PC-9 (cell line): ENCODE measurements at regions not wholly inside any gene's neighbourhood (a gene's known extent, or its start where the extent isn't known, plus 50 kb on each side); places are given as distances from the start of the nearest gene placed in this dataset.

Experiments used
- BruUV-seq: library from RNA; stranded (reverse); fragments of 400-500 nt; replicated peaks from 2 replicates; lab custom pipeline; 2021; lab: Mats Ljungman, UMichigan
- CTCF ChIA-PET: fragments of 300-600 bp; sonication (Branson Sonifier 250); formaldehyde crosslinking; loops from one replicate; lab custom pipeline; 2022; ENCODE audit warnings: antibody characterized with exemption; lab: Charles Lee
- POLR2A ChIA-PET: fragments of 300-600 bp; sonication (Branson Sonifier 250); formaldehyde crosslinking; loops from one replicate; lab custom pipeline; 2022; ENCODE audit warnings: antibody characterized with exemption; ENCODE audit not compliant: unreplicated experiment; lab: Charles Lee
- DNase-seq, 2 experiments: peaks; one replicate each; pipeline versions ENCODE4 v3.0.0 to v3.0.0-alpha.2; 2015 to 2022; ENCODE audit warnings: mixed read lengths in 1 of 2
- H2AFZ ChIP-seq: fragments of 200-600 bp; sonication (generic); 2 replicates; pipeline ENCODE4 v1.8.1; 2017; ENCODE audit warnings: antibody characterized with exemption
- H3F3A ChIP-seq: fragments of 200-600 bp; sonication (generic); 2 replicates; pipeline ENCODE4 v1.8.1; 2017; ENCODE audit warnings: antibody characterized with exemption, mild to moderate bottlenecking, low read depth; ENCODE audit not compliant: insufficient read depth
- H3K27ac ChIP-seq: fragments of 200-600 bp; sonication (generic); 2 replicates; pipeline ENCODE4 v1.6.1; 2016; ENCODE audit warnings: mixed run types
- H3K27me3 ChIP-seq: fragments of 200-600 bp; sonication (generic); 2 replicates; pipeline ENCODE4 v1.6.1; 2016; ENCODE audit warnings: low read depth, mixed run types; ENCODE audit not compliant: insufficient read depth
- H3K36me3 ChIP-seq: fragments of 200-600 bp; sonication (generic); 2 replicates; pipeline ENCODE4 v1.6.1; 2016; ENCODE audit warnings: low read depth, mixed run types
- H3K4me1 ChIP-seq: fragments of 200-600 bp; sonication (generic); replicated peaks from 2 replicates; pipeline ENCODE4 v1.6.1; 2016; ENCODE audit warnings: mixed run types; ENCODE audit not compliant: insufficient read depth
- H3K4me2 ChIP-seq: fragments of 200-600 bp; sonication (generic); 2 replicates; pipeline ENCODE4 v1.6.1; 2017; ENCODE audit warnings: mixed run types
- H3K4me3 ChIP-seq: fragments of 200-600 bp; sonication (generic); 2 replicates; pipeline ENCODE4 v1.6.1; 2016; ENCODE audit warnings: mixed run types
- H3K79me2 ChIP-seq: fragments of 200-600 bp; sonication (generic); 2 replicates; pipeline ENCODE4 v1.6.1; 2017; ENCODE audit warnings: low read depth, mixed run types
- H3K9me2 ChIP-seq: fragments of 200-600 bp; sonication (generic); 2 replicates; pipeline ENCODE4 v1.8.1; 2017; ENCODE audit warnings: mild to moderate bottlenecking; ENCODE audit not compliant: insufficient read depth
- H3K9me3 ChIP-seq: fragments of 200-600 bp; sonication (generic); 2 replicates; pipeline ENCODE4 v1.8.1; 2016; ENCODE audit warnings: low read depth; ENCODE audit not compliant: insufficient read depth
- H4K20me1 ChIP-seq: fragments of 200-600 bp; sonication (generic); 2 replicates; pipeline ENCODE4 v1.8.1; 2017; ENCODE audit not compliant: insufficient read depth
- EZH2 ChIP-seq: fragments of 200-600 bp; sonication (generic); IDR thresholded peaks from 2 replicates; pipeline ENCODE4 v1.8.0; 2017; ENCODE audit warnings: antibody characterized with exemption, low read depth
- intact Hi-C: fragments of 100-400 bp; cut with micrococcal nuclease; formaldehyde crosslinking; loops from one replicate; pipeline ENCODE4 v1.10.0; 2022; ENCODE audit not compliant: unreplicated experiment
- TF ChIP-seq, protein P1 (sequence below): fragments of 200-600 bp; sonication (generic); conservative IDR thresholded peaks from 2 replicates; pipeline ENCODE4 v1.6.1; 2017; ENCODE audit warnings: mixed run types, antibody characterized with exemption, mild to moderate bottlenecking, moderate library complexity

DNA sequence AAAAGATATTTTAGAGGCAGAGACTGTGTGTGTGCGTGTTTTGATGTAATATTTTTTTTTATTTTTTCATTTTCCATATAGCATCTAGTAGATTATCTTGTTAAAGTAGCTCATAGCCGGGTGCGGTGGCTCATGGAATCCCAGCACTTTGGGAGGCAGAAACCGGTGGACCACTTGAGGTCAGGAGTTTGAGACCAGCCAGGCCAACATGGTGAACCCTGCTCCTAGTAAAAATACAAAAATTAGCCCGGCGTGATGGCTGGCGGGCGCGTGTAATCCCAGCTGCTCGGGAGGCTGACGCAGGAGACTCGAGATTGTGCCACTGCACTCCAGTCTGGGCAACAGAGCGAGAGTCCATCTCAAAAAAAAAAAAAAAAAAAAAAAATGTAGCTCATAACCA, 1481.2 kb upstream of the CADM2 start:
- Histone ChIP-seq H4K20me1 (no peaks in the 10 kb centered on the region), H3K4me3 (no peak overlapping the region), H3K9me2 (no peaks in the 10 kb centered on the region), H3K9me3 (no peaks in the 10 kb centered on the region), H3K36me3 (no peaks in the 10 kb centered on the region), H3K27ac (no peak overlapping the region), H2AFZ (no peak overlapping the region), H3F3A (no peaks in the 10 kb centered on the region), H3K4me2 (no peak overlapping the region), H3K27me3 (no peaks in the 10 kb centered on the region), H3K4me1 (no peaks in the 10 kb centered on the region), H3K79me2 (no peaks in the 10 kb centered on the region)
- no peak for DNase-seq
- intact Hi-C loops: no loop called here
- TF ChIP-seq, protein P1, sequence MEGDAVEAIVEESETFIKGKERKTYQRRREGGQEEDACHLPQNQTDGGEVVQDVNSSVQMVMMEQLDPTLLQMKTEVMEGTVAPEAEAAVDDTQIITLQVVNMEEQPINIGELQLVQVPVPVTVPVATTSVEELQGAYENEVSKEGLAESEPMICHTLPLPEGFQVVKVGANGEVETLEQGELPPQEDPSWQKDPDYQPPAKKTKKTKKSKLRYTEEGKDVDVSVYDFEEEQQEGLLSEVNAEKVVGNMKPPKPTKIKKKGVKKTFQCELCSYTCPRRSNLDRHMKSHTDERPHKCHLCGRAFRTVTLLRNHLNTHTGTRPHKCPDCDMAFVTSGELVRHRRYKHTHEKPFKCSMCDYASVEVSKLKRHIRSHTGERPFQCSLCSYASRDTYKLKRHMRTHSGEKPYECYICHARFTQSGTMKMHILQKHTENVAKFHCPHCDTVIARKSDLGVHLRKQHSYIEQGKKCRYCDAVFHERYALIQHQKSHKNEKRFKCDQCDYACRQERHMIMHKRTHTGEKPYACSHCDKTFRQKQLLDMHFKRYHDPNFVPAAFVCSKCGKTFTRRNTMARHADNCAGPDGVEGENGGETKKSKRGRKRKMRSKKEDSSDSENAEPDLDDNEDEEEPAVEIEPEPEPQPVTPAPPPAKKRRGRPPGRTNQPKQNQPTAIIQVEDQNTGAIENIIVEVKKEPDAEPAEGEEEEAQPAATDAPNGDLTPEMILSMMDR: no peak
- no peak for TF ChIP-seq EZH2
- BruUV-seq: no TSS peak
- CTCF ChIA-PET: no interaction called here
- POLR2A ChIA-PET: no interaction called here

DNA sequence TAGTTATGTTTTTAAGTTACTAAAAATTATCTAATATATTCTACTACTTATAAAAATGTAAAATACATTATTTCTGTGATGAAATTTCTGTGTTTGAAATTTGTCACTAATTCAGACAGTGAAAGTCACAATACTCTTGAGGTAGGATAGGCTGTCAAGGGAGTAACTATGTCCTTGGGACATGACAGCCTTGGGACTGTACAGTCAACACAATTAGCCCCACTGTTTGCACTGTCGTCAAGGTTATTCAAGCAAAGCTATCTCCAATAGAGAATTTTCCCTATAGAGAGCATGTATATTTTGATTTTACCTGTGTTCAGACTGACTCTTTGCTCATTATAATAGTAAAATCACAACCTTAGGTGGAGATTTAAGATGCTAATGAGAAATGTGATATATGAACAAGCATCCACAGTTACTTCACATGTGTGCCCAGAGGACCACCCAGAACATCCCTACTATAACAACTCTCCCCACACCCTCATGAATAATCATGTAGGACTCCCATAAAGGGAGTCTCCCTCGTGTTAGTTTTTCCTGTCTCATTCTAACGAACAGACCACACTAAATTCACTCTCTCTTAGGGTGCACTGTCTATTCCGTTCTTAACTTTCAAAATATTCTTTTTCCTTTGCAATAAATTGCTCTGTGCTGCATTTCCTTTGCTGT, 1476.3 kb upstream of the CADM2 start:
- no peaks in the 10 kb centered on the region for H3K79me2 ChIP-seq
- H4K20me1 ChIP-seq: no peaks in the 10 kb centered on the region
- TF ChIP-seq, protein P1: no peak
- TF ChIP-seq EZH2: no peak
- no peaks in the 10 kb centered on the region for H3F3A ChIP-seq
- H3K9me2 ChIP-seq: no peaks in the 10 kb centered on the region
- ChIA-PET POLR2A (no interaction called here), CTCF (no interaction called here)
- no peaks in the 10 kb centered on the region for H3K27me3 ChIP-seq
- H3K4me2 ChIP-seq: no peak overlapping the region
- no peak overlapping the region for H3K27ac ChIP-seq
- BruUV-seq: no TSS peak
- no peak overlapping the region for H3K4me3 ChIP-seq
- no peaks in the 10 kb centered on the region for H3K36me3 ChIP-seq
- intact Hi-C loops: no loop called here
- H3K9me3 ChIP-seq: no peaks in the 10 kb centered on the region
- H3K4me1 ChIP-seq: no peaks in the 10 kb centered on the region
- DNase-seq: no peak
- H2AFZ ChIP-seq: no peak overlapping the region

DNA sequence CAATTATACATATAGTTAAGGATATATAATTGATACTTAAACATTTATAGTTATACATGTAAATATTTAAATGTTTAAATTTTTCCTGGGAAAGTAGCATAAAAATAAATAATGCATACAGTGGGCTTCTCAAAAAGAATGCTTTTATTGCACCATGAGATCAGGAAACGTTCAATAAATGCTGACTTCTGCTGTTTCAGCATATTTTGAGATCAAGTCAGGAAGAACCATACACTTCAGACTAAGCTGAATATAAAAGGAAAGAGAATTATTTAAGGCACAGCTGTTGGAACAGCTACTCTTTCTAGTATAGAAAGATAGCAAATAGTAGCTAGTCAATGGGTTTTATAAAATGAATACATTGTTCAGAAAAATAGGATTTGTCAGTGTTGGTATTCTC, 1462.3 kb upstream of the CADM2 start:
- no peak overlapping the region for H3K4me3 ChIP-seq
- no peaks in the 10 kb centered on the region for H3K9me3 ChIP-seq
- BruUV-seq: no TSS peak
- H2AFZ ChIP-seq: no peak overlapping the region
- H4K20me1 ChIP-seq: no peaks in the 10 kb centered on the region
- DNase-seq: no peak
- H3K4me2 ChIP-seq: no peak overlapping the region
- no peaks in the 10 kb centered on the region for H3K79me2 ChIP-seq
- CTCF ChIA-PET: no interaction called here
- no peak overlapping the region for H3K27ac ChIP-seq
- TF ChIP-seq EZH2: no peak
- no peaks in the 10 kb centered on the region; the same call in 1 of the 2 replicates for H3K9me2 ChIP-seq
- H3F3A ChIP-seq: no peaks in the 10 kb centered on the region
- intact Hi-C loops: no loop called here
- no peaks in the 10 kb centered on the region for H3K27me3 ChIP-seq
- POLR2A ChIA-PET: interaction anchor here (0.6 kb wide), 1 partner anchor 17 kb away, joined by 8 read pairs; no protein-coding TSS in a partner anchor
- H3K4me1 ChIP-seq: no peaks in the 10 kb centered on the region
- H3K36me3 ChIP-seq: no peaks in the 10 kb centered on the region
